HG03045 (cell line): ENCODE measurements at regions not wholly inside any gene's neighbourhood (a gene's known extent, or its start where the extent isn't known, plus 50 kb on each side); places are given as distances from the start of the nearest gene placed in this dataset.
"Not testable (repeated sequence)": the region's sequence is repeated elsewhere in the genome, so short reads cannot be mapped to it uniquely, and the experiment has no call there.

ENCODE experiments used
- ATAC-seq: cut with Tn5 transposase; IDR thresholded peaks from one replicate; pipeline ENCODE4 v1.9.1; 2021; ENCODE audit warnings: mild to moderate bottlenecking, moderate library complexity; ENCODE audit not compliant: unreplicated experiment

DNA sequence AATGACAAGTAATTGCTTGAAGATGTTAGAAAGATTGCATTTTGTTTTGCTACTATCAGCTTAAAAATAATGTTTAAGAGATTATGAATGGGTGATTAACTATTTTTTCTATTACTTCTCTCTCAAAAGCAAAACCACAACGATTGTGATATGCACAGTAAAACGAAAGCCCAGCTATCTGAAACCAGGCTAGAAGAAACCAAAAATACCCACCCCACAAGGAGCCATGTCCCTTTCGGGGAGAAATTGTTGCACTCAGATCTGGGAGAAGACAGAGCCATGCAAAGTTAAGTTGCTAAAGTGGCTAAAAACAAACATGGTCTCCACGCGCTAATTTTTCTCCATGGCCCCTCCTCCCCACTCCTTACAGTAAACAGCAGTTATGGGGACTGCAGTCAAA is 173.6 kb downstream of the RPS24 start:
- no peak for ATAC-seq

DNA sequence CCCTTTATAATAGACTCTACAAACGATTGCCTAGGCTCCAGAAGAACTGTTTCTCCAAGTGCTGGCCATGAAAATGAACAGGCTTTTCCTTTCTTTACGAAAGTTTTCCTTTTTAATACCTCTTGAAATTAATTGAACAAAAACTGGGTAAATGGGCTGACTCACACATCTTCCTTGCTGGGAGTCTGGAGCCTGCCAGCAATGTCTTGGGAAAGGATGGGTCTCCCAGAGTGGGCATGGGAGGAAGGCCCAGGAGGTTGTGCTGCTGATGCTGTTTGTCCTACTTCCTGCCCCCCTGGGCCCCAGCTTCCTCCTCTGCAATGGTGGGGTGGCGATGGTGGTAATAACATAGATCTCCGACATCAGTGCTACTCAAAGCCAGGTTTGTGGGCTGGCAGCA is 174.1 kb downstream of the RPS24 start:
- ATAC-seq = no peak

DNA sequence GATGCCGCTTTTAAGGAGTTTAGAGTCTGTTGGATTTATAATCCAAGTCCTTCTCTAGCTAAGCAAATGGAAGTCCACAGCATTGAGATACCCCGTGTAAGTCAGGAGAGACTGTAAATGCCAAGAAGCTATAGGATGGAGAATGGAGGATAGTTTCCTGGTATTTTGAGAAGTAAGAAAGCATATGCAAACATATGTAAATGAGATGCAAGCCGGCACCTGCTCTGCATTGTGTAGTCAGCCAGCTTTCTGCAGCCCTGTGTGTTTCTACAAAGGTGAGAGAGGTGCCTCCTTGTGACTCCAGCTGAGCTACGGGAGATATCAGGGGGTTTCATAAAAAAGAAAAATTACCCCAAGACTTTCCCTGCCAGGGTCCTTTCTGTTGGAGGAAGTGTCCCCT is 176.3 kb downstream of the RPS24 start:
- no peak for ATAC-seq

DNA sequence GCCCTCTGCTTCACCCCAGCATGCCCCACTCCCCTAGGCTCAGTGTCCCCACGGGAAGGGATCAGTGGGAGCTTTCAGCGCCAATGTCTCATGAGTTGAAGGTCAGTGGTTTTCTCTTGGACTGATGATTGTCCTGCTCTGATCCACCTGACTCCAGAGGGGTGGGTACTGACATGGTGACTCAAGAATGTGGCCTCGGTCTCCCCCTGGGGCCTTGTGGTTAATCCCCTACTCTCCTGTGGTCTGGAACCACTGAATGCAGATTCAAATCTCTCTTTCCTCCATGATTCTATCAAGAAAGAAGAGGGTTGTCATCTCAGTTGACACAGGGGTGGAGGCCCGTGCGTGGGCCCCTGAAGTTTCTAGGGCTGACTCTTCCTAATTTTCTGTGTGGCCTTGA is 176.9 kb downstream of the RPS24 start:
- no peak for ATAC-seq

DNA sequence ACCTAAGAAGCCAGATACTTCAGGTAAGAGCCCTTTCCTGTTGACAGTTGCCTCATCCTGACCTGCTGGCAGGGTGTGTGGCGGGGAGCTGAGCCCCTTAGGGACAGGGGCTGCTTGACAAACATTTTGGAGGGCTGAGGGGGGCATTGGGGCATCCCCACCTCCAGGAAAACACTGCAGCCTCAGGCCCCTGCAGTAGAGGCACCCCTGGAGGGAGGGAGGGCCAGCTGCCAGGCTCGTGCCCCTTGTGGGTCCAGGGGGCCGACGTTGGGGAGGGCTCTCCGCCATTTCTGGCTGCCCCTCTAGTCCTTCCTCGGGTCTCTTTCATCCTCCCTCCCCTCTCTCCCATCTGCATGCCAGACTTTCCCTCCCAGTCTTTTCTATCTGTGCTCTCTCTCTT is 177.3 kb downstream of the RPS24 start:
- ATAC-seq = no peak

DNA sequence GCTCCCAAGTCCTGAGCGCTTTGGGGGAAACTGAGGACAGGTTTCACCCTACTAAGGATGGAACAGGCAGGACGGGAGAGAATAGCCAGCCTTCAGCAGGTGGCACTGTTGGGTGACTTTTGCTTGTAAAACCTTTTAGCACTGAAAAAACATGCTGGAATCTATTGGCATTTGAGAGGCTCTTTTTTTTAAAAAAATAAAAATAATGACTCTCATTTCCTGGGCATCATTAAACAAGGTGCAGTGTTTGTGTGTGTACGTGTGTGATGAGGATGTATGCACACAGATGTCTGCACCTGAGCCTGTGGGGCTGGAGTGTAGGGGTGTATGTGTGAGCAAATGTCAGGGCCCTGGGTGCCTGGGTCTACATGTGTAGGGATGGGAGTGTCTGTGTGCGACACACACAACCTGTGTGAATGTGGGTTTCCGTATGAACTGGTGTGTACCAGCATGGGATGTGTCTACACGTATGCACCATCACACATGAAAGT is 177.9 kb downstream of the RPS24 start:
- ATAC-seq = no peak

DNA sequence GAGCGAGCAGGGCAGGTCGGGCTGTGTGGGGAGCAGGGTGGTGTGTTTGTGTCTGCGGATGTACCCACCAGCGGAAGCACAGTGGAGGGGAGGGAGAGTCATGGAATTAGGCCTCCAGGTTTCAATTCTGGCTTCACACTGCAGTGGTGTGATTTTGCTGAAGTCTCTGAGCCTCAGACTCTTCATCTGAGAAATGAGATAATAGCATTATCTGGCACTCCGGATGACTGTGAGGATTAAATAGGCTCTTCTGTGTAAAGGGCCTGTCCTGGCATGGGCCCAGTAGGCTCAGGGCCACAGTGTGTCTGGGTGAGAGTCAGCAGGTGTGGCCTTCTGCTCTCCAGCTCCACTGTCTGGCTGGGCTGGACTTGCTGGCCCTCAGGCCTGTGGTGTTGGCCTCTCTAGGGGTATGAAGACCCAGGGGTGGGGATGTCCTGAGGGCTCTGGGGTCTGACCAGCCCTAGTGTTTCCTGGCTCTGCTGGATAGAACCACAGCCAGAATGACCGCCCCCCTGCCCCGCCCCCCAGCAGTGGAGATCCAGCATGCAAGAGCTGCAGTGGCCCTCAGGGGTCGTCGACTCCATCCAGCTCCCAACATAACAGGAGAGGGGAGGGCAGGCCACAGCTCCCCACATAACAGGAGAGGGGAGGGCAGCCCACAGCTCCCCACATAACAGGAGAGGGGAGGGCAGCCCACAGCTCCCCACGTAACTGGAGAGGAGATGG is 178.6 kb downstream of the RPS24 start:
- ATAC-seq = no peak

DNA sequence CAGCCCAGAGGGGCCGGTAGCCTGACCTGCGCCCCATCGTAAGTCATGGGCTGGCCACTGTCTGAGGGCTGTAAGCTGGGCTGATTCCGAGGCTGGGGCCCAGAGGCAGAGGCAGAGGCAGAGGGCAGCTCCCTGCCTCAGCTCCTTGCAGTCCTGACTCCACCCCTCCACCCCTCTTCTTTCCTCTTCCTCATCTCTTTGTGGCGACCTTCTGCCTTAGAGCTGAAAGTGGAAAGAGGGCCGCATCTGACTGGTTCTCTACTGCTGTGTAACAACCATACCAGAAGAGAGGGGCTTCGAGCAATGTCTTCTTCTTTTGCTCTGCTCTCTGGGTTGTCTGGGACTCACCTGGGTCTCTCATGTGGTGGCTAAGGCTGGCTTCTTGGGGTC is 179.1 kb downstream of the RPS24 start:
- no peak for ATAC-seq

DNA sequence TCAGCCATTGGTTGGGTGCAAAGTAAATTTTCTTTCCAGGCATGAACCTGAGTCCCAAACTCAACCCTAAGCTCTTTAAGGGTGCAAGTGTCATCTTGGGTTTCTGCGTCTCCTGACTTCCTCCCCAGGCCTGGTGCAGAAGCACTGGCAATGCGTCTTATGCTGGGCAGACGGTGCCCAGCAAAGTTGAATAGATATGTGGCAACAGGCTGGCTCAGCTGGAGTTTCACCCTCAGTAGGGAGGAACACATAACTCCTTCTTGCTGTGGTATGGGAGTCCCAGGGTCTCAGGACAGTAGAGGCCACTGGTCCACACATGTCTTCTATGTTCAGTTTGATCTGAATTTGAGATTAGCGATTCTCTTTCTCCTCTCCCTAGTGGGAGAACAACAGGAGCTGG is 181.3 kb downstream of the RPS24 start:
- no peak for ATAC-seq

DNA sequence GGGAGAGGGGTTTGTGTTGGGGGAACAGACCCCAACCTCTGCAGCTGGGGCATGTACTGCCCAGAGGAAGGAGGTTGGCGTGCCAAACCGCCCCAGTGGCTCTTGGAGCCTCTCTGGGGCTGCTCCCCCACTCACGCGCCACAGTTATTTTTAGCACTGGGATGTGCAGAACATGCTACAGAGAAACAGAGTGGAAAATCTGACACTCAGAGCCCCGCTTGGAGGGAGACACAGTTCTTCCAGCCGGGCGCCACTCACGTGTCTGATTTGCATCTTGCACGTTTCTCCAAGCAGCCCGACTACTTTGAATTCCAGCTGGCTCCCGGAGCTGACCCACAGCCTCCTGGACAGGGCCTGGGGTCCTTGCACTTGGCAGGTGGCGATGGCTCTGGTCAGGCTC is 182.0 kb downstream of the RPS24 start:
- no peak for ATAC-seq

DNA sequence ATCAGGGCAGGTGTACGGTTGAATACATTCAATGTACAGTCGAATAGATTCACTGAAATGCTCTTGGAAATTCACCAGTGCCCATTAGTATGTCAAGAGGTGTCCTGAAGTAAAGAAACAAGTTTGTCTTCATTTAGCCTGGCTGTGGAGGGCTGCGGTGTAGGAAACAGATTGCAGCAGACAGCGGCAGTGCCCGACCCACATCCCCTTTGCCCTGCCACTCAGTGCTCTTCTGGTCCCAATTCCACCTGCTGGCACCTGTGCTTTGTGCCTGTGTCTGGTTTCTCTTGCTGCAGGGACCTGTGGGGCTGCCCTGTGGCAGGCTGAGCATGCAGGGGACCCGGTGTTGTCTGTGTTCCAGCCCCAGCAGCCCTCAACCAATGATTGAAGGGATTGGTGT is 183.7 kb downstream of the RPS24 start:
- no peak for ATAC-seq

DNA sequence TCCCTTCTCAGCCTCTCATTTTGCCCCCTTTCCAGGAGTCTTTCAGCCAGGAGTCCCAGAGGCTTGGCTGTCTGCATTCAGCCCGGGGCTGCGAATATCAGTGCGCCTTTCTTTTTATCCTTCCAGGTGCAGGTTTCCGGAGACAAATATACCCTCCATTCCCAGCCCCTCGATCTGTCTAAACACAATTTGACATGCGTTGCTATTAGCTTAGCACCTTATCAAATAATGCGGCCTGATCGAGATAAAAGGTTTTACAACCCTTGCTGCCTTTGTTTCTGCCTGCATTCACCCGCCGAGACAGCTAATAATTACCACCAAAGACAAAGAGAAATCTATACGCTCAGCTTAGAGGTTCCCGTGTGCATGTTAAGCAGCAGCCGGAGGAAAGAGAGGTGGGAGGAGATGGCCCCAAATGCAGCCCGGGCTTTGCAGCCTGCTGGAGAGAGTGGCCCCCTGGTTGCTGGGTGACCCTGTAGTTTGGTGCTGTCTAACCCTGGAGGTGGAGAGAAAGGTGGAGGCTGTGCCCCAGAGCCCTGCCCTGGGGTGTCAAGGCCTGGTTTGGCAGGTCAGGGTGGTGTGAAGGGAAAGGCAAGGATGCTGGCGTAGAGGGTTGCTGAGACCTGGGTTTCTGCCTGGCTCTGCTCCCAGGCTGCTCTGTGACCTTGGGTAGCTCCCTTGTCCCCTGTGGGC is 185.3 kb downstream of the RPS24 start:
- no peak for ATAC-seq

DNA sequence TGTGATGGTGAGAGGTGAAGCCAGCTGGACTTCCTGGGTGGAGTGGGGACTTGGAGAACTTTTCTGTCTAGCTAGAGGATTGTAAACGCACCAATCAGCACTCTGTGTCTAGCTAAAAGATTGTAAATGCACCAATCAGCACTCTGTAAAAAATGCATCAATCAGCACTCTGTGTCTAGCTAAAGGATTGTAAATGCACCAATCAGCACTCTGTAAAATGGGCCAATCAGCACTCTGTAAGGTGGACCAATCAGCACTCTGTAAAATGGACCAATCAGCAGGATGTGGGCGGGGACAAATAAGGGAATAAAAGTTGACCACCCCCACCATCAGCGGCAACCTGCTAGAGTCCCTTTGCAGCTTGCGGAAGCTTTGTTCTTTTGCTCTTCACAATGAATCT is 185.9 kb downstream of the RPS24 start:
- not testable (repeated sequence) for ATAC-seq

DNA sequence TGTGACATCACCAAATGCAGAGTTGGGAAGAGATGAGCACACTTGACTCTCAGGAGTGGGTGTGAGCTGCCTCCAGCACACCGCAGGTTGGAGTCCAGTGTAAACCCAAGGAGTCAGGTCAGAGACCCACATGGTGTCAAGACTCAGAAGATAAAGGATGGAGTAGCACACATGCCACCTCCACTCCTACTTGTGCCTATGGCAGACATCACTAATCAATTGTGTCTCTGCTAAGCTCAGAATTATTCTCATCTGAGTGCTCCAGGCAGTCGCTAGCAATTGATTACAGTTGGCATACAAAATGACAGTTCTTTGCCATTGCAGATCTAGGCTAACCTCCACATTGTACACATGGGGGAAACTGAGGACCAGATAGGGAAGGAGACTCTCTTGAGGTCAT is 187.1 kb downstream of the RPS24 start:
- ATAC-seq = no peak

DNA sequence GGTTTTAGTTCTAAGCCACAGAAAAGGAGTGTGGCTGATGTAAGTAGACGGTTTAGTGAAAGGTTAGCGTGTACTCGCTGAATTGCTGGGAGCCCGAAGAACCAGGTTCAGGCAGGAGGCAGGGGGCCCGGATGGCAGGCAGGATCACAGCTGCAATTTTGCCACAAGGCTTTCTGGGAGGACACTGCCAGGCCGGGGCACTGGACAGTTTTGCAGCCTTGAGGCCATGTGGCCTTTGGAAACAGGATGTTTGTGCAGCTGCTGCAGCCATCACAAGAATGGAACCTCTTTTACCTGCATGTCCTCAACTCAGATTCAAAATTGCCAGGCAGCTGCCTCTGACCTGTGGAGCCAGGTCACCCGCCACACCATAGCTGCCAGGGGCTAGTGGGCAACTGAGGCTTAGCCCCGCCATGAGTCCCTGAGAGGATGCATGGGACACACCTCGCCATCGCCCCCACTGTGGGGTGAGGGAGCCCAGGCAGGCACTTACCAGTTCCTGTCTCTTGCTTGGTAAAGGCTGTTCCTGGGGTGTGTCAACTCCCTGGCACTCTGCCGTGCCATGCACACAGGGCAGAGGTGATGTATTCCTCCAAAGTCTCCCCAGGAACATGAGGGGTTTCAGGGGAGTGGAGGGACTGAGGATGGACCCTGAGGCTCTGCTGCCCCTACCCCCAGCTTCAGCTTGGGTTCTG is 188.6 kb downstream of the RPS24 start:
- no peak for ATAC-seq

DNA sequence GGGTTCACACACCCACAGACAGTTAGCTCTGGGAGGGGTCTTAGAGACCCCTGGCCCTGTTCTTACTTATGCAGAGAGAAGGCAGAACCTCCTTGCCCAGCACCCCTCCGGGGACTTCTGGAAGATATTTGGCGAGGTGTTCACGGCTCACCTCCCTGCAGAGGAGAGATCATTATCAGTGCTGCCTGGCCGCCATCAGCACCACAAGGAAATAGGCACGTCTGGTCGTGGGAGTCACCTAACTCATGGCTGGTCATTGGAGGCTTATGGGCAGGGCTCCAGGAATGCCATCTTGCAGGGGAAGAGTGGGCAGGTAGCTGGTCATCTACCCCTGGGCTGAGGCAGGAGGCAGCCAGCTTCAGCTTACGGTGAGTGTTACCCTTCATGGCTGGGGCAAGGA is 189.4 kb downstream of the RPS24 start:
- no peak for ATAC-seq

DNA sequence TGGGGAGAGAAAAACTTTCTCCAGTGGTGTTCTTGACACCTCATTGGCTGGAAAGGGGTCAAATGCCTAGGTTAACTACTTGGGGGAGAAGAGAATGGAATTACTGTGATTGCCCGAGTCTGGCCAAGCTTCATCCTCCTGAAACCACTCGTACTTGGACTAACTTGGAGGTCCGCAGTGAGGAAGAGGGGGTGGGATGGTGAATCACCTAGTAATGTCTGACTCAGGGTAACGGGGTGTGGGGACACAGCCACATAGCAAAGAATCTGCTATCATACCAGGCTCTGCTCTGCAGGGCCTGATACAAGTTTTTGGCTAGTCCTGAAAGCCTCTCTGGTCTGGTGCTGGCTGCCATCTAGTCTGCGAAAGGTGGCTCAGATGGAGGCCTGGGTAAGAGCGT is 190.9 kb downstream of the RPS24 start:
- no peak for ATAC-seq

DNA sequence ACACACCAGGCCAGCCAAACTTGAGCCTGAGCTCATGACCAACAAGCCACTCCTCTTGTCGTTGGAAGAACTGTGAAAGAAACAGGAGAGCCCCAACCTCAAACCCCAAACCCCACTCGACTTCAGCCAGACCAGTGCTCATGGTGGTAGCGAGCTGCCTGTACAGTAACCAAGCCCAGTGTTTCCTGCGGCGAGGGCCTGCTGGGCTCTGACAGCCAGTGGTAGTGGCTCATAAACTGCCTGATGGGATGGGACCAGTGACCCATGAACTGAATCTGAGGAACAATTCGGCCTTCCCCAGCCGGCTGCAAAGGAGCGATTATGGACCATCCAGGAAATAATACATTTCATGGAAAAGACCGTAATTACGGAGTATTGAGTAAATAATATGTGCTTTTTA is 191.9 kb downstream of the RPS24 start:
- no peak for ATAC-seq

DNA sequence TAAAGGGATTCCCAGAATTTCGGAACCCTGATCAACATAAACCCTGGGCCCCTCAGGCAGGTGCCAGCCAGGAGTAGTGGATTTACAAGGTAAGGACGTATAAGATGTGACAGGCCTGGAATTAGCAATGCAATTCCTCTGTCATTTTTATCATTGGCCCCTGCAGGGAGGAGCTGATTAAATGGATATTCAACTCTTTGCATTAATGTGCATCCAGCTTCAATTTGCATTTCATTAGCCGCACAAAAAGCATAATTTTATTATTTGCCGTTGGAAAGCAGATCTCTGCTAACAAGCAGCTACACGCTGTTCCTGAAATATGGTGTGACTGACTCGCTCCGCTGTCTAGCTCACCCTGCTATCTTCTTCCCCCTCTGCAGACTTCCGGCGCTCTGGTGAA is 195.8 kb downstream of the RPS24 start:
- no peak for ATAC-seq

DNA sequence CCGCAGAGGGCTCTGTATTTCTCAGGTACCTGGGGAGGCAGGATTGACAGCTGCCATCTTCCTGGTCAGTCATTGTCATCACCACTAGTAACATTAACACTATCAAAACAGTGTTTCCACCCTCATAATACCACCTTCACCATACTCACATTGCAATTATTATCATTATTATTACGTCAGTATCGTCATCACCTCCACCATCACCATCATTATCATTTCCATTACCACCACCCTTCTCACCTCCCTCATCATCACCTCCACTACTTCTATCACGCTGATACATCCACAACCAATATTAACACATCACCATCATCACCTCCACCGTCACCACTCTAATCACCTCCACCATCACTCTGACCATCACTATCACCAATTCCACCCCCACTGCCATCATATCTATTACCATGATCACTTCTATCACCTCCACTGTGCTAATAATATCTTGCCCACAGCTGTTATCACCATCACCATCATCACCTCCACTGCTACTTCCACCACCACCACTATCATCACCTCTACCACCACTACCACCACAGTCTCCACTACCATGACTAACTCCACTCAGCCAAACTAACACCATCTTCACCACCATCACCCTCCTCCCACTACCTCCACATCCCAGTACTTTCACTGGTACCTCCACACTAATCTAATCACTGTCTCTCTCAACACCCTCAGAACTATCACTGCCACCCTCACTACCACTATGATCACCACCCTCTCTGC is 196.4 kb downstream of the RPS24 start:
- no peak for ATAC-seq

DNA sequence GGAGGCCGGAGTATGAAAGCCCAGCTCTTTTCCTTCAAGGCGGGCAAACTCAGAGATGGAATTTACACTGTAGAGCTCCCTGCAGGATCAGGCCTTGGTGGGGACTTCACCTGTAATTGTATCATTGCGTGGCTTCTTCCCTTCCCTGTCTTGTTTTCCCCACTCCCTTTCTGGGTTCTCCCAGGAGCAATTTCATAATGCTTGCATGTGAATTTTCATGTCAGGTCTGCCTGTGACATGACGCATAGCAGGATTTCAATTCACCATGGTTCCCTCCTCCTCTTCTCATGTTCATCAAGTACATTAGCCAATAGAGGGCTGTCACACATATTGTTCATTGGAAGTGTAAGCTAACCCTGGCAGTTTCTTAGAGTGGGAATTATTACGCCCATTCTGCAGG is 197.7 kb downstream of the RPS24 start:
- ATAC-seq = no peak
